ENCODE measurements at regions not wholly inside any gene's neighbourhood (a gene's known extent, or its start where the extent isn't known, plus 50 kb on each side); places are given as distances from the start of the nearest gene placed in this dataset.
"Not testable (repeated sequence)": the region's sequence is repeated elsewhere in the genome, so short reads cannot be mapped to it uniquely, and the experiment has no call there.

GRCh38 chr11:121866754-121867153 is 249.3 kb downstream of the BLID start:
- no peak for DNase-seq
- H3K4me1 Mint-ChIP-seq, result no peaks in the 10 kb centered on the region
- no peak for ATAC-seq
- no peak overlapping the region for H3K27ac Mint-ChIP-seq
- H3K9me3 Mint-ChIP-seq, result peaks cover 4% of the 10 kb centered on the region
- H3K4me3 Mint-ChIP-seq, result no peak overlapping the region
- no peaks in the 10 kb centered on the region for H3K27me3 Mint-ChIP-seq
- no peaks in the 10 kb centered on the region for H3K36me3 Mint-ChIP-seq (ENCODE audit: low read depth)

- Mint-ChIP-seq H3K4me1 (no peaks in the 10 kb centered on the region), H3K27ac (no peak overlapping the region), H3K9me3 (peaks cover 8% of the 10 kb centered on the region), H3K4me3 (no peak overlapping the region), H3K36me3 (ENCODE audit: low read depth) (no peaks in the 10 kb centered on the region), H3K27me3 (no peaks in the 10 kb centered on the region)
- ATAC-seq (no peak), DNase-seq (no peak)
Measured at GRCh38 chr11:121864660-121865059, 251.4 kb downstream of the BLID start.

- DNase-seq (no peak), ATAC-seq (no peak)
- Mint-ChIP-seq H3K4me3 (no peak overlapping the region), H3K9me3 (peaks cover 8% of the 10 kb centered on the region), H3K4me1 (no peaks in the 10 kb centered on the region), H3K27me3 (no peaks in the 10 kb centered on the region), H3K36me3 (ENCODE audit: low read depth) (no peaks in the 10 kb centered on the region), H3K27ac (no peak overlapping the region)
Measured at GRCh38 chr11:121863126-121863525, 252.9 kb downstream of the BLID start.

- ATAC-seq; DNase-seq; H3K4me3 Mint-ChIP-seq; H3K4me1 Mint-ChIP-seq; H3K27me3 Mint-ChIP-seq; H3K27ac Mint-ChIP-seq; H3K36me3 Mint-ChIP-seq (ENCODE audit: low read depth): not testable (repeated sequence)
- peaks cover 17% of the 10 kb centered on the region for H3K9me3 Mint-ChIP-seq
Measured at GRCh38 chr11:121855138-121855537, 260.9 kb downstream of the BLID start.

- Mint-ChIP-seq H3K4me3 (no peak overlapping the region), H3K36me3 (ENCODE audit: low read depth) (no peaks in the 10 kb centered on the region), H3K27ac (no peak overlapping the region), H3K27me3 (no peaks in the 10 kb centered on the region), H3K4me1 (no peaks in the 10 kb centered on the region), H3K9me3 (peaks cover 12% of the 10 kb centered on the region)
- DNase-seq (no peak), ATAC-seq (no peak)
Measured at GRCh38 chr11:121844016-121844415, 272.0 kb downstream of the BLID start.

GRCh38 chr11:121842192-121842585 is 273.8 kb downstream of the BLID start:
- DNase-seq, result no peak
- Mint-ChIP-seq H3K27me3 (no peaks in the 10 kb centered on the region), H3K4me1 (no peaks in the 10 kb centered on the region), H3K4me3 (no peak overlapping the region), H3K27ac (no peak overlapping the region), H3K36me3 (ENCODE audit: low read depth) (no peaks in the 10 kb centered on the region), H3K9me3 (peaks cover 12% of the 10 kb centered on the region)
- no peak for ATAC-seq

GRCh38 chr11:121841487-121842191 is 274.4 kb downstream of the BLID start:
- no peaks in the 10 kb centered on the region for H3K27me3 Mint-ChIP-seq
- no peak for ATAC-seq
- H3K36me3 Mint-ChIP-seq (ENCODE audit: low read depth), result no peaks in the 10 kb centered on the region
- H3K4me1 Mint-ChIP-seq, result no peaks in the 10 kb centered on the region
- no peak overlapping the region for H3K4me3 Mint-ChIP-seq
- H3K9me3 Mint-ChIP-seq, result peaks cover 12% of the 10 kb centered on the region
- no peak overlapping the region for H3K27ac Mint-ChIP-seq
- no peak for DNase-seq

- Mint-ChIP-seq H3K4me1 (no peaks in the 10 kb centered on the region), H3K9me3 (peaks cover 20% of the 10 kb centered on the region), H3K27ac (no peak overlapping the region), H3K36me3 (ENCODE audit: low read depth) (no peaks in the 10 kb centered on the region), H3K4me3 (no peak overlapping the region), H3K27me3 (no peaks in the 10 kb centered on the region)
- no peak for ATAC-seq
- no peak for DNase-seq
Measured at GRCh38 chr11:121839781-121840180, 276.2 kb downstream of the BLID start.

- peaks cover 32% of the 10 kb centered on the region for H3K9me3 Mint-ChIP-seq
- no peak overlapping the region for H3K4me3 Mint-ChIP-seq
- no peak for DNase-seq
- H3K27ac Mint-ChIP-seq, result no peak overlapping the region
- H3K36me3 Mint-ChIP-seq (ENCODE audit: low read depth), result no peaks in the 10 kb centered on the region
- ATAC-seq, result no peak
- no peaks in the 10 kb centered on the region for H3K27me3 Mint-ChIP-seq
- no peaks in the 10 kb centered on the region for H3K4me1 Mint-ChIP-seq
Measured at GRCh38 chr11:121838571-121838970, 277.4 kb downstream of the BLID start.

- ATAC-seq, result no peak
- no peak for DNase-seq
- no peaks in the 10 kb centered on the region for H3K27me3 Mint-ChIP-seq
- H3K27ac Mint-ChIP-seq, result no peak overlapping the region
- no peaks in the 10 kb centered on the region for H3K36me3 Mint-ChIP-seq (ENCODE audit: low read depth)
- H3K4me3 Mint-ChIP-seq, result no peak overlapping the region
- peaks cover 52% of the 10 kb centered on the region for H3K9me3 Mint-ChIP-seq
- H3K4me1 Mint-ChIP-seq, result no peaks in the 10 kb centered on the region
Measured at GRCh38 chr11:121833970-121834369, 282.0 kb downstream of the BLID start.

GRCh38 chr11:121829159-121829643 is 286.8 kb downstream of the BLID start:
- Mint-ChIP-seq H3K4me1 (no peaks in the 10 kb centered on the region), H3K36me3 (ENCODE audit: low read depth) (no peaks in the 10 kb centered on the region), H3K9me3 (peaks cover 41% of the 10 kb centered on the region), H3K27ac (no peak overlapping the region), H3K27me3 (no peaks in the 10 kb centered on the region), H3K4me3 (no peak overlapping the region)
- ATAC-seq, result peak; percentile 85
- no peak for DNase-seq

GRCh38 chr11:121814962-121815361 is 301.1 kb downstream of the BLID start:
- Mint-ChIP-seq H3K36me3 (ENCODE audit: low read depth) (no peaks in the 10 kb centered on the region), H3K27ac (no peak overlapping the region), H3K27me3 (no peaks in the 10 kb centered on the region), H3K9me3 (peaks cover 26% of the 10 kb centered on the region), H3K4me3 (no peak overlapping the region), H3K4me1 (no peaks in the 10 kb centered on the region)
- no peak for DNase-seq
- no peak for ATAC-seq

GRCh38 chr11:121814296-121814695 is 301.7 kb downstream of the BLID start:
- Mint-ChIP-seq H3K27me3 (no peaks in the 10 kb centered on the region), H3K4me3 (no peak overlapping the region), H3K9me3 (peaks cover 26% of the 10 kb centered on the region), H3K4me1 (no peaks in the 10 kb centered on the region), H3K36me3 (ENCODE audit: low read depth) (no peaks in the 10 kb centered on the region), H3K27ac (no peak overlapping the region)
- DNase-seq (no peak), ATAC-seq (no peak)

GRCh38 chr11:121810291-121810690 is 305.7 kb downstream of the BLID start:
- no peak overlapping the region for H3K4me3 Mint-ChIP-seq
- peaks cover 19% of the 10 kb centered on the region for H3K9me3 Mint-ChIP-seq
- H3K27ac Mint-ChIP-seq, result no peak overlapping the region
- DNase-seq, result no peak
- no peaks in the 10 kb centered on the region for H3K36me3 Mint-ChIP-seq (ENCODE audit: low read depth)
- no peak for ATAC-seq
- H3K4me1 Mint-ChIP-seq, result no peaks in the 10 kb centered on the region
- peaks cover 4% of the 10 kb centered on the region for H3K27me3 Mint-ChIP-seq

GRCh38 chr11:121808096-121808495 is 307.9 kb downstream of the BLID start:
- DNase-seq (no peak), ATAC-seq (no peak)
- H3K27me3 Mint-ChIP-seq, result peaks cover 4% of the 10 kb centered on the region
- no peak overlapping the region for H3K4me3 Mint-ChIP-seq
- no peaks in the 10 kb centered on the region for H3K4me1 Mint-ChIP-seq
- no peaks in the 10 kb centered on the region for H3K36me3 Mint-ChIP-seq (ENCODE audit: low read depth)
- H3K9me3 Mint-ChIP-seq, result peaks cover 19% of the 10 kb centered on the region
- no peak overlapping the region for H3K27ac Mint-ChIP-seq

GRCh38 chr11:121807051-121807450 is 309.0 kb downstream of the BLID start:
- DNase-seq (no peak), ATAC-seq (no peak)
- Mint-ChIP-seq H3K36me3 (ENCODE audit: low read depth) (no peaks in the 10 kb centered on the region), H3K4me1 (no peaks in the 10 kb centered on the region), H3K4me3 (no peak overlapping the region), H3K27ac (no peak overlapping the region), H3K9me3 (peaks cover 10% of the 10 kb centered on the region), H3K27me3 (peaks cover 4% of the 10 kb centered on the region)

Measured in activated naive CD8-positive, alpha-beta T cell treated with anti-CD3 and anti-CD28 coated beads, Interleukin-2, amount 50 U/mL, for 24 hours (primary cell).